H1 (cell line): ENCODE measurements at regions not wholly inside any gene's neighbourhood (a gene's known extent, or its start where the extent isn't known, plus 50 kb on each side); places are given as distances from the start of the nearest gene placed in this dataset.

Experiments used
- SIN3A ChIP-seq, 2 experiments: IDR thresholded peaks in 1 of 2; conservative IDR thresholded peaks in 1 of 2; 2 replicates each; pipeline ENCODE4 v1.6.1; 2011 to 2012; ENCODE audit warnings: low read length in 2 of 2, improper control_type of control experiment in 1 of 2, low read depth in 1 of 2, mild to moderate bottlenecking in 1 of 2
- USF2 ChIP-seq: IDR thresholded peaks from 2 replicates; pipeline ENCODE4 v1.6.1; 2011; ENCODE audit warnings: low read length, improper control_type of control experiment

GRCh38 chr10:128693493-128694131 is 567.4 kb upstream of the MKI67 start (continued):
- TF ChIP-seq USF2 (no peak), SIN3A (conservative IDR thresholded peaks at IDR 0.05 in 1 of 2, IDR thresholded peaks at IDR 0.05 in 1 of 2; ENCODE audit: low read depth in 1 of 2, low read length in 2 of 2) (no peak)
- TF ChIP-seq, all 59 proteins: peak for 0
